ENCODE measurements at regions not wholly inside any gene's neighbourhood (a gene's known extent, or its start where the extent isn't known, plus 50 kb on each side); places are given as distances from the start of the nearest gene placed in this dataset.

DNA sequence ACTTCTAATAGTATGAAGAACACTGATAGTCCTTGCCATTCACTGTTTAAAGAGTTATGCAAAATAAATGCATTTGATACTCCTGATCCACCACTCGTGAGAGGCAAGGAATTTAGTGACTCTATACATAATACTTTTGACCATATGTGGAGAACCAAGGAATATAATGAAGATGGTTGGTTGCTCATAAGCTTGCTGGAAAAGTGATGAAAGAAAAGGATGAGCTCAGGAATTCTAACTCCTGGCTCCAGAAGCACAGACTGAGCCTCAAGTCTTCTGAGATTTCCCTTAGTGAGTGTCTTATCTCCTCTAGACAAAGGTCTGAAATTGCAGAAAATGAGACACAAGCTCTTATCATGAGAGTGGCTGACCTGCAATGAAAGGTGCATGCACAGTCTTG, 57.1 kb upstream of the KRAS start:
- TF ChIP-seq MAX (IDR thresholded peaks at IDR 0.05) (no peak), HNF4G (IDR thresholded peaks at IDR 0.05) (no peak), FOXA2 (IDR thresholded peaks at IDR 0.05) (no peak), ZBTB33 (IDR thresholded peaks at IDR 0.05) (no peak), GABPA (IDR thresholded peaks at IDR 0.05 in 1 of 2, conservative IDR thresholded peaks at IDR 0.05 in 1 of 2) (no peak), REST (IDR thresholded peaks at IDR 0.05) (no peak), RAD21 (IDR thresholded peaks at IDR 0.05) (no peak), YY1 (IDR thresholded peaks at IDR 0.05) (no peak), JUND (IDR thresholded peaks at IDR 0.05) (no peak), HNF4A (conservative IDR thresholded peaks at IDR 0.05) (no peak), SP1 (IDR thresholded peaks at IDR 0.05) (no peak), RXRA (IDR thresholded peaks at IDR 0.05) (no peak), CTCF (IDR thresholded peaks at IDR 0.05; ENCODE audit: low read depth, low read length, missing input control) (no peak), TAF1 (conservative IDR thresholded peaks at IDR 0.05) (no peak)
- TF ChIP-seq, protein P1, sequence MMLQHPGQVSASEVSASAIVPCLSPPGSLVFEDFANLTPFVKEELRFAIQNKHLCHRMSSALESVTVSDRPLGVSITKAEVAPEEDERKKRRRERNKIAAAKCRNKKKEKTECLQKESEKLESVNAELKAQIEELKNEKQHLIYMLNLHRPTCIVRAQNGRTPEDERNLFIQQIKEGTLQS (IDR thresholded peaks at IDR 0.05), result no peak
- DNase-seq (ENCODE audit: low spot score), result no peak
- 62% methylated on average over 1 of the region's 1 CpG for WGBS
- H3K36me3 ChIP-seq (ENCODE audit: control insufficient read depth in 4 of 4, insufficient read depth in 3 of 4, low read depth in 1 of 4, low read length in 3 of 4), result no peaks in the 10 kb centered on the region
- H3K4me3 ChIP-seq (ENCODE audit: low read depth in 1 of 3, low read length in 3 of 3), result no peak overlapping the region
- no peaks in the 10 kb centered on the region for H3K4me1 ChIP-seq (ENCODE audit: control insufficient read depth in 4 of 4, insufficient read depth in 4 of 4, low read length in 3 of 4)
- no peak overlapping the region for H3K9ac ChIP-seq (ENCODE audit: low read depth in 1 of 2, low read length in 2 of 2)
- no peak overlapping the region for H3K27ac ChIP-seq (ENCODE audit: low read depth in 1 of 2, low read length in 2 of 2)
- no peaks in the 10 kb centered on the region for H3K9me3 ChIP-seq (ENCODE audit: control insufficient read depth in 4 of 4, low read length in 3 of 4)
- no peaks in the 10 kb centered on the region for H3K27me3 ChIP-seq (ENCODE audit: control insufficient read depth in 4 of 4, insufficient read depth in 4 of 4, low read length in 3 of 4)

- Histone ChIP-seq H3K4me1 (ENCODE audit: control insufficient read depth in 4 of 4, insufficient read depth in 4 of 4, low read length in 3 of 4) (no peaks in the 10 kb centered on the region), H3K27me3 (ENCODE audit: control insufficient read depth in 4 of 4, insufficient read depth in 4 of 4, low read length in 3 of 4) (no peaks in the 10 kb centered on the region), H3K36me3 (ENCODE audit: control insufficient read depth in 4 of 4, insufficient read depth in 3 of 4, low read depth in 1 of 4, low read length in 3 of 4) (no peaks in the 10 kb centered on the region), H3K9ac (ENCODE audit: low read depth in 1 of 2, low read length in 2 of 2) (no peak overlapping the region), H3K9me3 (ENCODE audit: control insufficient read depth in 4 of 4, low read length in 3 of 4) (no peaks in the 10 kb centered on the region), H3K4me3 (ENCODE audit: low read depth in 1 of 3, low read length in 3 of 3) (no peak overlapping the region), H3K27ac (ENCODE audit: low read depth in 1 of 2, low read length in 2 of 2) (no peak overlapping the region)
- 94% methylated on average over 3 of the region's 3 CpGs for WGBS
- DNase-seq (ENCODE audit: low spot score), result no peak
- TF ChIP-seq ZBTB33 (IDR thresholded peaks at IDR 0.05), result no peak
- TF ChIP-seq NR2F2 (IDR thresholded peaks at IDR 0.05), result no peak
- no peak for TF ChIP-seq YY1 (IDR thresholded peaks at IDR 0.05)
- TF ChIP-seq GABPA (IDR thresholded peaks at IDR 0.05 in 1 of 2, conservative IDR thresholded peaks at IDR 0.05 in 1 of 2), result no peak
- no peak for TF ChIP-seq HNF4A (conservative IDR thresholded peaks at IDR 0.05)
- TF ChIP-seq SP1 (IDR thresholded peaks at IDR 0.05), result no peak
- TF ChIP-seq TAF1 (conservative IDR thresholded peaks at IDR 0.05), result no peak
- no peak for TF ChIP-seq FOXA2 (IDR thresholded peaks at IDR 0.05)
- TF ChIP-seq HNF4G (IDR thresholded peaks at IDR 0.05), result no peak
- TF ChIP-seq RXRA (IDR thresholded peaks at IDR 0.05), result no peak
- TF ChIP-seq, protein P1 (IDR thresholded peaks at IDR 0.05), result no peak
- no peak for TF ChIP-seq MAX (IDR thresholded peaks at IDR 0.05)
- no peak for TF ChIP-seq EGR1 (IDR thresholded peaks at IDR 0.05; ENCODE audit: low read depth in 2 of 2)
- no peak for TF ChIP-seq CTCF (IDR thresholded peaks at IDR 0.05; ENCODE audit: low read depth, low read length, missing input control)
These were observed 51.1 kb upstream of the KRAS start for GRCh38 chr12:25301798-25302197.

All from liver (tissue), 8 donors.